Hepatocyte (in vitro differentiated cells): ENCODE measurements at regions not wholly inside any gene's neighbourhood (a gene's known extent, or its start where the extent isn't known, plus 50 kb on each side); places are given as distances from the start of the nearest gene placed in this dataset.

Experiments used
- EZH2 ChIP-seq: fragments of 200-600 bp; sonication (generic); IDR thresholded peaks from 2 replicates; pipeline ENCODE4 v1.6.1; 2016; ENCODE audit warnings: antibody characterized with exemption, mild to moderate bottlenecking, borderline replicate concordance
- EZH2phosphoT487 ChIP-seq: fragments of 200-600 bp; sonication (generic); IDR thresholded peaks from one replicate; pipeline ENCODE4 v1.6.1; 2018; ENCODE audit warnings: antibody characterized with exemption, mild to moderate bottlenecking, low read depth, moderate library complexity; ENCODE audit not compliant: unreplicated experiment, severe bottlenecking
- TF ChIP-seq, protein P1 (sequence below): fragments of 200-600 bp; sonication (generic); IDR thresholded peaks from 2 replicates; pipeline ENCODE4 v1.5.1; 2016; ENCODE audit warnings: antibody characterized with exemption, mild to moderate bottlenecking; ENCODE audit not compliant: poor library complexity

GRCh38 chr2:237162959-237163358 lies 77.3 kb downstream of the COPS8 start:
- TF ChIP-seq, protein P1, sequence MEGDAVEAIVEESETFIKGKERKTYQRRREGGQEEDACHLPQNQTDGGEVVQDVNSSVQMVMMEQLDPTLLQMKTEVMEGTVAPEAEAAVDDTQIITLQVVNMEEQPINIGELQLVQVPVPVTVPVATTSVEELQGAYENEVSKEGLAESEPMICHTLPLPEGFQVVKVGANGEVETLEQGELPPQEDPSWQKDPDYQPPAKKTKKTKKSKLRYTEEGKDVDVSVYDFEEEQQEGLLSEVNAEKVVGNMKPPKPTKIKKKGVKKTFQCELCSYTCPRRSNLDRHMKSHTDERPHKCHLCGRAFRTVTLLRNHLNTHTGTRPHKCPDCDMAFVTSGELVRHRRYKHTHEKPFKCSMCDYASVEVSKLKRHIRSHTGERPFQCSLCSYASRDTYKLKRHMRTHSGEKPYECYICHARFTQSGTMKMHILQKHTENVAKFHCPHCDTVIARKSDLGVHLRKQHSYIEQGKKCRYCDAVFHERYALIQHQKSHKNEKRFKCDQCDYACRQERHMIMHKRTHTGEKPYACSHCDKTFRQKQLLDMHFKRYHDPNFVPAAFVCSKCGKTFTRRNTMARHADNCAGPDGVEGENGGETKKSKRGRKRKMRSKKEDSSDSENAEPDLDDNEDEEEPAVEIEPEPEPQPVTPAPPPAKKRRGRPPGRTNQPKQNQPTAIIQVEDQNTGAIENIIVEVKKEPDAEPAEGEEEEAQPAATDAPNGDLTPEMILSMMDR = no peak
- no peak for TF ChIP-seq EZH2
- TF ChIP-seq EZH2phosphoT487 = no peak
